ENCODE measurements at regions not wholly inside any gene's neighbourhood (a gene's known extent, or its start where the extent isn't known, plus 50 kb on each side); places are given as distances from the start of the nearest gene placed in this dataset.

GRCh38 chr16:55263271-55264250 is 60.4 kb upstream of the IRX6 start:
- TF ChIP-seq, protein P1, sequence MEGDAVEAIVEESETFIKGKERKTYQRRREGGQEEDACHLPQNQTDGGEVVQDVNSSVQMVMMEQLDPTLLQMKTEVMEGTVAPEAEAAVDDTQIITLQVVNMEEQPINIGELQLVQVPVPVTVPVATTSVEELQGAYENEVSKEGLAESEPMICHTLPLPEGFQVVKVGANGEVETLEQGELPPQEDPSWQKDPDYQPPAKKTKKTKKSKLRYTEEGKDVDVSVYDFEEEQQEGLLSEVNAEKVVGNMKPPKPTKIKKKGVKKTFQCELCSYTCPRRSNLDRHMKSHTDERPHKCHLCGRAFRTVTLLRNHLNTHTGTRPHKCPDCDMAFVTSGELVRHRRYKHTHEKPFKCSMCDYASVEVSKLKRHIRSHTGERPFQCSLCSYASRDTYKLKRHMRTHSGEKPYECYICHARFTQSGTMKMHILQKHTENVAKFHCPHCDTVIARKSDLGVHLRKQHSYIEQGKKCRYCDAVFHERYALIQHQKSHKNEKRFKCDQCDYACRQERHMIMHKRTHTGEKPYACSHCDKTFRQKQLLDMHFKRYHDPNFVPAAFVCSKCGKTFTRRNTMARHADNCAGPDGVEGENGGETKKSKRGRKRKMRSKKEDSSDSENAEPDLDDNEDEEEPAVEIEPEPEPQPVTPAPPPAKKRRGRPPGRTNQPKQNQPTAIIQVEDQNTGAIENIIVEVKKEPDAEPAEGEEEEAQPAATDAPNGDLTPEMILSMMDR (IDR thresholded peaks at IDR 0.05; ENCODE audit: extremely low read depth in 1 of 2, insufficient read depth in 1 of 2, low read depth in 1 of 2, low read length in 2 of 2) = no peak
- TF ChIP-seq POLR2AphosphoS5 (IDR thresholded peaks at IDR 0.05; ENCODE audit: insufficient read depth, low read depth, low read length) = no peak

Data from endothelial cell of umbilical vein (primary cell).